Neuronal stem cell (in vitro differentiated cells): ENCODE measurements at regions not wholly inside any gene's neighbourhood (a gene's known extent, or its start where the extent isn't known, plus 50 kb on each side); places are given as distances from the start of the nearest gene placed in this dataset. TPM values are rescaled to one million over a fixed set of nuclear protein-coding genes. Genes with fewer than 3 reads are reported as not detected.

Experiments
- DNase-seq: peaks from one replicate; pipeline ENCODE4 v3.0.0-alpha.2; 2013; ENCODE audit warnings: low spot score
- H2AFZ ChIP-seq: one replicate; pipeline ENCODE4 v1.6.1; 2013; ENCODE audit warnings: mild to moderate bottlenecking, low read length, inconsistent platforms
- H2AK5ac ChIP-seq: 2 replicates; pipeline ENCODE4 v1.6.1; 2013; ENCODE audit warnings: low read depth, mild to moderate bottlenecking, inconsistent platforms, low read length, moderate library complexity, mixed read lengths
- H2BK120ac ChIP-seq: 2 replicates; pipeline ENCODE4 v1.6.1; 2013; ENCODE audit warnings: low read depth, mild to moderate bottlenecking, inconsistent platforms, low read length, moderate library complexity, mixed read lengths
- H2BK12ac ChIP-seq: one replicate; pipeline ENCODE4 v1.6.1; 2013; ENCODE audit warnings: low read length, inconsistent platforms
- H2BK15ac ChIP-seq: 2 replicates; pipeline ENCODE4 v1.6.1; 2013; ENCODE audit warnings: mild to moderate bottlenecking, low read length, inconsistent platforms, mixed read lengths
- H2BK5ac ChIP-seq: one replicate; pipeline ENCODE4 v1.6.1; 2013; ENCODE audit warnings: inconsistent platforms, mild to moderate bottlenecking, low read length, moderate library complexity
- H3K14ac ChIP-seq: one replicate; pipeline ENCODE4 v1.6.1; 2013; ENCODE audit warnings: low read length, inconsistent platforms
- H3K18ac ChIP-seq: 2 replicates; pipeline ENCODE4 v1.6.1; 2013; ENCODE audit warnings: low read length, inconsistent platforms
- H3K23ac ChIP-seq: 2 replicates; pipeline ENCODE4 v1.6.1; 2013; ENCODE audit warnings: low read depth, mild to moderate bottlenecking, mixed read lengths, low read length, inconsistent platforms; ENCODE audit not compliant: poor library complexity
- H3K27ac ChIP-seq: replicated peaks from 3 replicates; pipeline ENCODE4 v1.5.1; 2013; ENCODE audit warnings: low read length, inconsistent platforms
- H3K27me3 ChIP-seq, 3 experiments: 2 replicates each; pipeline ENCODE4 v1.6.1; 2013; ENCODE audit warnings: low read length in 3 of 3, mild to moderate bottlenecking in 2 of 3, inconsistent platforms in 1 of 3, low read depth in 1 of 3, mixed read lengths in 1 of 3, moderate library complexity in 1 of 3; ENCODE audit not compliant: control insufficient read depth in 3 of 3, insufficient read depth in 3 of 3
- H3K36me3 ChIP-seq, 2 donors: replicated peaks in 1 of 2; 2 replicates each; pipeline ENCODE4 v1.6.1; 2013; ENCODE audit warnings: low read length in 2 of 2; ENCODE audit not compliant: control insufficient read depth in 2 of 2, insufficient read depth in 2 of 2
- H3K4ac ChIP-seq: 2 replicates; pipeline ENCODE4 v1.6.1; 2013; ENCODE audit warnings: inconsistent platforms, mild to moderate bottlenecking, low read length, moderate library complexity
- H3K4me1 ChIP-seq, 2 donors: 1 replicate in 1 of 2; 2 replicates in 1 of 2; pipeline ENCODE4 v1.6.1; 2013; ENCODE audit warnings: low read length in 2 of 2, low read depth in 1 of 2; ENCODE audit not compliant: control insufficient read depth in 2 of 2, insufficient read depth in 1 of 2
- H3K4me2 ChIP-seq: one replicate; pipeline ENCODE4 v1.6.1; 2013; ENCODE audit warnings: mild to moderate bottlenecking, low read length, inconsistent platforms; ENCODE audit not compliant: insufficient read depth, poor library complexity, severe bottlenecking
- H3K4me3 ChIP-seq, 2 donors: 2 replicates each; pipeline ENCODE4 v1.5.1; 2013; ENCODE audit warnings: low read length in 2 of 2, mild to moderate bottlenecking in 2 of 2, inconsistent platforms in 1 of 2, moderate library complexity in 1 of 2
- H3K79me1 ChIP-seq: one replicate; pipeline ENCODE4 v1.6.1; 2013; ENCODE audit warnings: low read depth, mild to moderate bottlenecking, inconsistent platforms, low read length, moderate library complexity
- H3K9ac ChIP-seq: one replicate; pipeline ENCODE4 v1.6.1; 2013; ENCODE audit warnings: mild to moderate bottlenecking, low read depth, low read length, inconsistent platforms; ENCODE audit not compliant: poor library complexity
- H3K9me3 ChIP-seq, 2 donors: replicated peaks in 1 of 2; 2 replicates each; pipeline versions ENCODE3 to v1.6.1; 2013; ENCODE audit warnings: low read length in 2 of 2, mild to moderate bottlenecking in 2 of 2, inconsistent platforms in 1 of 2, low read depth in 1 of 2, mixed read lengths in 1 of 2, moderate library complexity in 1 of 2; ENCODE audit not compliant: control insufficient read depth in 2 of 2, insufficient read depth in 1 of 2
- H4K8ac ChIP-seq: one replicate; pipeline ENCODE4 v1.6.1; 2013; ENCODE audit warnings: low read depth, mild to moderate bottlenecking, inconsistent platforms, low read length, moderate library complexity
- H4K91ac ChIP-seq: one replicate; pipeline ENCODE4 v1.6.1; 2013; ENCODE audit warnings: low read length, low read depth, mild to moderate bottlenecking, inconsistent platforms; ENCODE audit not compliant: poor library complexity
- WGBS, 2 donors: extraction: QIAGEN DNeasy Blood & Tissue Kit; methylation state at CpG; one replicate each; pipeline ENCODE4 v1.1.7; 2013; ENCODE audit warnings: missing lambda C conversion rate in 2 of 2, mixed read lengths in 1 of 2; ENCODE audit not compliant: insufficient read length in 2 of 2, insufficient replicate concordance in 1 of 2; ENCODE audit errors: extremely low coverage in 2 of 2; 5-methylcytosine and 5-hydroxymethylcytosine counted together
- small RNA-seq: library from polyadenylated mRNA; stranded (forward); fragments of <200 nt; extraction: miRNeasy Mini kit (QIAGEN cat#:217004); gene quantifications from one replicate; pipeline ENCODE3, GENCODE V24; 2013; ENCODE audit not compliant: insufficient read depth

GRCh38 chr1:237961754-237962153 is 71.0 kb upstream of the ZP4 start:
- H3K4me1 ChIP-seq = peaks cover 0 to 4% of the 10 kb centered on the region in 2 donors
- no peak overlapping the region for H3K9ac ChIP-seq
- H3K79me1 ChIP-seq = no peaks in the 10 kb centered on the region
- H3K23ac ChIP-seq = no peak overlapping the region
- no peak overlapping the region for H2AK5ac ChIP-seq
- no peak overlapping the region for H3K27ac ChIP-seq
- no peak overlapping the region for H3K4ac ChIP-seq
- H4K8ac ChIP-seq = no peak overlapping the region
- no peak overlapping the region for H2BK5ac ChIP-seq
- no CpG with 5 or more reads among the region's 1 CpG for WGBS, 2 donors
- DNase-seq = no peak
- H3K18ac ChIP-seq = no peak overlapping the region
- no peak overlapping the region for H3K4me2 ChIP-seq
- H3K4me3 ChIP-seq = no peak overlapping the region
- H2AFZ ChIP-seq = no peak overlapping the region
- no peaks in the 10 kb centered on the region for H3K27me3 ChIP-seq
- H2BK12ac ChIP-seq = no peak overlapping the region
- no peak overlapping the region for H4K91ac ChIP-seq
- H3K36me3 ChIP-seq = no peaks in the 10 kb centered on the region
- no peak overlapping the region for H2BK15ac ChIP-seq
- H3K14ac ChIP-seq = no peak overlapping the region
- H3K9me3 ChIP-seq = no peaks in the 10 kb centered on the region
- H2BK120ac ChIP-seq = no peak overlapping the region

- H3K36me3 ChIP-seq = no peaks in the 10 kb centered on the region
- H2BK15ac ChIP-seq = no peak overlapping the region
- H3K9ac ChIP-seq = no peak overlapping the region
- H2BK5ac ChIP-seq = no peak overlapping the region
- H4K8ac ChIP-seq = no peak overlapping the region
- H3K4ac ChIP-seq = no peak overlapping the region
- no peak overlapping the region for H2BK12ac ChIP-seq
- H3K4me2 ChIP-seq = no peak overlapping the region
- no peak overlapping the region for H2BK120ac ChIP-seq
- H3K27me3 ChIP-seq = no peaks in the 10 kb centered on the region
- H3K23ac ChIP-seq = no peak overlapping the region
- H2AK5ac ChIP-seq = no peak overlapping the region
- H3K9me3 ChIP-seq = no peaks in the 10 kb centered on the region
- no peaks in the 10 kb centered on the region for H3K79me1 ChIP-seq
- no peak overlapping the region for H3K18ac ChIP-seq
- H4K91ac ChIP-seq = no peak overlapping the region
- peaks cover 0 to 4% of the 10 kb centered on the region in 2 donors for H3K4me1 ChIP-seq
- no peak overlapping the region for H3K4me3 ChIP-seq
- no peak overlapping the region for H3K27ac ChIP-seq
- H3K14ac ChIP-seq = no peak overlapping the region
- H2AFZ ChIP-seq = no peak overlapping the region
- peak; percentile 33 for DNase-seq
Measured at GRCh38 chr1:237959838-237960237, 69.1 kb upstream of the ZP4 start.

- Histone ChIP-seq H2BK5ac (no peak overlapping the region), H3K79me1 (no peaks in the 10 kb centered on the region), H2BK12ac (no peak overlapping the region), H2BK15ac (no peak overlapping the region), H3K14ac (no peak overlapping the region), H2AFZ (no peak overlapping the region), H3K23ac (no peak overlapping the region), H3K27me3 (no peaks in the 10 kb centered on the region), H4K8ac (no peak overlapping the region), H3K4ac (no peak overlapping the region), H4K91ac (no peak overlapping the region), H2BK120ac (no peak overlapping the region), H3K9ac (no peak overlapping the region), H3K4me1 (no peaks in the 10 kb centered on the region), H3K18ac (no peak overlapping the region), H3K4me3 (no peak overlapping the region), H3K9me3 (no peaks in the 10 kb centered on the region), H2AK5ac (no peak overlapping the region), H3K4me2 (no peak overlapping the region), H3K36me3 (no peaks in the 10 kb centered on the region), H3K27ac (no peak overlapping the region)
- DNase-seq = no peak
- no CpG with 5 or more reads among the region's 7 CpGs for WGBS, 2 donors
Measured at GRCh38 chr1:237953238-237953637, 62.5 kb upstream of the ZP4 start.

Small RNA genes lying in the stretch of these regions (small RNA-seq; reads per million reads assigned to genes)
- gene AL356010.1 (not detected), gene AL590135.1 (not detected), gene RNU6-725P (not detected)
